BE2C (cell line): ENCODE measurements at regions not wholly inside any gene's neighbourhood (a gene's known extent, or its start where the extent isn't known, plus 50 kb on each side); places are given as distances from the start of the nearest gene placed in this dataset.

Experiments used
- DNase-seq: peaks from one replicate; pipeline ENCODE4 v3.0.0-alpha.2; 2020
- H3K27me3 ChIP-seq: fragments of 250-450 bp; sonication (Bioruptor Pico); 2 replicates; pipeline ENCODE4 v1.5.1; 2020; ENCODE audit warnings: mild to moderate bottlenecking
- H3K36me3 ChIP-seq: fragments of 250-450 bp; sonication (Bioruptor Pico); 2 replicates; pipeline ENCODE4 v1.5.1; 2020; ENCODE audit warnings: mild to moderate bottlenecking
- H3K4me1 ChIP-seq: fragments of 250-450 bp; sonication (Bioruptor Pico); 2 replicates; pipeline ENCODE4 v1.5.1; 2020
- H3K4me3 ChIP-seq: 2 replicates; pipeline ENCODE4 v1.5.1; 2011; ENCODE audit warnings: low read depth, low read length
- H3K9me3 ChIP-seq: fragments of 250-450 bp; sonication (Bioruptor Pico); 2 replicates; pipeline ENCODE4 v1.5.1; 2020
- TF ChIP-seq, protein P1 (sequence below): IDR thresholded peaks from 2 replicates; pipeline ENCODE4 v1.5.1; 2012; ENCODE audit warnings: mild to moderate bottlenecking, low read depth, low read length

DNA sequence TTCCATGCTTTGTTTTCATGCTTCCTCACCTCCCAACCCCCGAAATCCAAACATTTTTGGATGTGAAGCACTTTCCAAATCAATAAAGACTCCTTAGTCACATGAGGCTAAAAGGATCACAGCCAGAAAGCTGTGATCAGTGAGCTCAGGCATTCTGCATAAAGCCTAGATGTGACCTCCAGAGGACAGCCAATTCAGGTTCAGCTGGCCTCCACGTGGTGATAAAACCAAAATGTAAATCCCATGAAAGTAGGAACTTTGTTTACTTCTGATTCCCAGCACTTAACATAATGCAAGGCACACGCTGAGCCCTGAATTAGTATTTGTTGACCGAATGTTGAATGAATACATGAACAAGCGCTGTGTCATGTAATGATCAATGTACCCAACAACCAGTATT is 249.5 kb upstream of the EOMES start:
- no peak overlapping the region for H3K4me3 ChIP-seq
- DNase-seq: no peak
- H3K27me3 ChIP-seq: no peaks in the 10 kb centered on the region
- H3K4me1 ChIP-seq: no peaks in the 10 kb centered on the region
- H3K36me3 ChIP-seq: no peaks in the 10 kb centered on the region
- H3K9me3 ChIP-seq: no peaks in the 10 kb centered on the region
- TF ChIP-seq, protein P1, sequence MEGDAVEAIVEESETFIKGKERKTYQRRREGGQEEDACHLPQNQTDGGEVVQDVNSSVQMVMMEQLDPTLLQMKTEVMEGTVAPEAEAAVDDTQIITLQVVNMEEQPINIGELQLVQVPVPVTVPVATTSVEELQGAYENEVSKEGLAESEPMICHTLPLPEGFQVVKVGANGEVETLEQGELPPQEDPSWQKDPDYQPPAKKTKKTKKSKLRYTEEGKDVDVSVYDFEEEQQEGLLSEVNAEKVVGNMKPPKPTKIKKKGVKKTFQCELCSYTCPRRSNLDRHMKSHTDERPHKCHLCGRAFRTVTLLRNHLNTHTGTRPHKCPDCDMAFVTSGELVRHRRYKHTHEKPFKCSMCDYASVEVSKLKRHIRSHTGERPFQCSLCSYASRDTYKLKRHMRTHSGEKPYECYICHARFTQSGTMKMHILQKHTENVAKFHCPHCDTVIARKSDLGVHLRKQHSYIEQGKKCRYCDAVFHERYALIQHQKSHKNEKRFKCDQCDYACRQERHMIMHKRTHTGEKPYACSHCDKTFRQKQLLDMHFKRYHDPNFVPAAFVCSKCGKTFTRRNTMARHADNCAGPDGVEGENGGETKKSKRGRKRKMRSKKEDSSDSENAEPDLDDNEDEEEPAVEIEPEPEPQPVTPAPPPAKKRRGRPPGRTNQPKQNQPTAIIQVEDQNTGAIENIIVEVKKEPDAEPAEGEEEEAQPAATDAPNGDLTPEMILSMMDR: no peak

DNA sequence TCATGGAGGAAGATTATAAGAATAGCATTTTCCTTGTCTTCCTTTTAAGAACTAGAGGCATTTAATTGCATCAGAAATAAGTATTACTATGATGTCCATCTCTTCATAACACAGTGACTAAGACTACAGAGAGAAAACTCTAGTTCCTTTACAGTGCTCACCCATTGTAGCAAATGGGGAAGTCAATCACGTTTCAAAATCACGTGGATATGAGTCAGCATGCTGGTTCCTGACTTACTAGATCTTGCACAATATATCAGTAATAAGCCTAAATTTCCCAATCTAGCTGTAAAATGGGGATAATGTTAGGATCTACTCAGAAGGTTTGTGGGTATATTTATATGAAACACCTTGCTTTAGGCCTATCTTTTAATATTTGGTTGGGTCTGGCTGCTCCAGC is 254.8 kb upstream of the EOMES start:
- Histone ChIP-seq H3K36me3 (no peaks in the 10 kb centered on the region), H3K27me3 (no peaks in the 10 kb centered on the region), H3K9me3 (no peaks in the 10 kb centered on the region), H3K4me3 (no peak overlapping the region), H3K4me1 (no peaks in the 10 kb centered on the region)
- TF ChIP-seq, protein P1: no peak
- DNase-seq: no peak

DNA sequence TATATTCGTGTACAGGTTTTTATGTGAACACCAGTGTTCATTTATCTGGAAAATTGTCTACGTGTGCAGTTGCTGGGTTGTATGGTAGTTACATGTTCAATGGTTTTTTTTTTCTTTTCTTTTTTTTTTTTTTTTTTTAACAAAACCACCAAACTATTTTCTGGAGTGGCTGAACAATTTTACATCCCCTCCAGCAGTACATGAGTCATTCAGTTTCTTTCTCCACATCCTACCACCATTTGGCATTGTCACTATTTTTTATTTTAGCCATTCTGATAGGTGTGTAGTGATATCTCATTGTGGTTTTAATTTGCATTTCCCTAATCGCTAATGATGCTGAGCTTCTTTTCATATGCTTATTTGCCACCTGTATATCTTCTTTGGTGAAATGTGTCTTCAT is 256.3 kb upstream of the EOMES start:
- H3K27me3 ChIP-seq: no peaks in the 10 kb centered on the region
- H3K9me3 ChIP-seq: no peaks in the 10 kb centered on the region
- no peak for DNase-seq
- H3K4me1 ChIP-seq: no peaks in the 10 kb centered on the region
- no peak overlapping the region for H3K4me3 ChIP-seq
- TF ChIP-seq, protein P1: no peak
- no peaks in the 10 kb centered on the region for H3K36me3 ChIP-seq

DNA sequence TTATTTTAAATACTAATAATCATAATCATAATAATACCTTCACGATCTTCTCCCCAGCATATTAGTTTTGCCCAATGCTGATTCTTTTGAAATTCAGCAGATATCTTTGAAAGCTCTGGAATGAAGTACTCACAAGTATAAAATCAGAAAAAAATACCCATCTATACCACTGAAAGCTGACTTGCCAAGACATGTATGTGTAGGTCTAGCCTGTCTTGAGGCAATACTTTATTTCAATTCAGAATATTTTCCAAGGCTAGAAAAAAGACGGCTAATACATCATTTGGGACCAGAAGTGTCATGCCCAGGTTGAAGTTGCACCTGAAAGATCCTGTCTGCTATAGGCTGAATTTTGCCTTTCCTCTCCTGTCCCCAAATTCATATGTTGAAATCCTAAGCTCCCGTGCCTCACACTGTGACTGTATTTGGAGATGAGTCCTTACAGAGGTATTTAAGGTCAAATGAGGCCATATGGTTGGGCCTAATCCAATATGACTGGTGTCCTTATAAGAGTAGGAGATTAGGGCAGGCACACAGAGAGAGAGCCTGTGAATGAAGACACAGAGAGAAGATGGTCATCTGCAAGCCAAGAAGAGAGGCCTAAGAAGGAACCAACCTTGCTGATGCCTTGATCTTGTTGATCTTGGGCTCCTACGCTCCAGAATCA is 255.9 kb upstream of the CMC1 start:
- no peaks in the 10 kb centered on the region for H3K27me3 ChIP-seq
- TF ChIP-seq, protein P1: no peak
- H3K4me1 ChIP-seq: no peaks in the 10 kb centered on the region
- H3K4me3 ChIP-seq: no peak overlapping the region
- no peaks in the 10 kb centered on the region for H3K36me3 ChIP-seq
- no peak for DNase-seq
- H3K9me3 ChIP-seq: no peaks in the 10 kb centered on the region

DNA sequence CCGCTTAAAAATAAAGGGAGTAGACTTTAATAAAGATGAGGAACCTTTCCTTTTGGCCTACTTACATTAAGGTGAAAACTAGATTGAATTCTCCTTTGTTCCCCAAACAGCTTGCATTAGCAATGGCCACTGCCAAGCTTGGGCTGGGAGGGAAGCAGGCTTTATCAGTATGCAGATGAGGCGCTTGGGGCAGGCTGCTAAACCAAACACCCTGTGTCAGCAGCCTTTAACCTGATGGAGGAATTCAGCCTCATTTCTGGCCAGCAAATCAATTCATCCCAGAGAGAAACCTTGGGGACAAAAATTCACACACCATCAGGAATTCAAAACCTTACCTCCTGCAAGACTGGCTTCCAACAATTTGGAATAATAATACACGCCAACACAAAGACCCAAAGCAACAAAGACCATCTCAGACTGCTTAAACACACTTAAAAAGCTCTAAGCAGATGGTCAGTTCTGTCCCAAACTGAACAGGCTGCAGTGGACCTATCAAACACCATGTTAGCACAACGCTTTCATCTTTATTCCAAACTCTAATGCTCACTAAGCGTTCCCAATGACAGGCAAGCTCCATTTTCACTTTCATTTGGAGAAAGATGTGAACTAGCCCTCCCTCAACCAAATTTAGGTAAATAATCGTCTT is 255.1 kb upstream of the CMC1 start:
- TF ChIP-seq, protein P1: no peak
- no peak for DNase-seq
- H3K4me3 ChIP-seq: no peak overlapping the region
- no peaks in the 10 kb centered on the region for H3K27me3 ChIP-seq
- no peaks in the 10 kb centered on the region for H3K9me3 ChIP-seq
- H3K4me1 ChIP-seq: no peaks in the 10 kb centered on the region
- H3K36me3 ChIP-seq: no peaks in the 10 kb centered on the region

DNA sequence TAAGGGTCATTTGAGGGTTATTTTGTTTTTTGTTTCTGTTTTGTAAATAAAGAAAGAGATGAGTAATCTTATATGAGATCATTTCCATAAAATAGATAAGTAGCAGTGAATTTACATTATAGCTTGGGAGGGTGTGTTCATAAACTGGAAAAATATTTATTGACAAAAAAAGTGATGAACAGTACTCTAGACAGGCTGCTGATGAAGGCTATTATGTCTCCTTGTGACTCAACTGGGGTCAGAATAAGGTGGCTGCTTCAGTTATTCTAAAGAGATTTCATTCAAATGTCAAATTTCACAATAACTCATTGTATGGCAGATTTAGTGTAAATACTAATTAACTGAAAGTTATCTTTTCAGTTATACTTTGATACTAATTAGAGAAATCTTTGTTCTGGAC is 251.1 kb upstream of the CMC1 start:
- TF ChIP-seq, protein P1: no peak
- Histone ChIP-seq H3K36me3 (no peaks in the 10 kb centered on the region), H3K4me3 (no peak overlapping the region), H3K27me3 (no peaks in the 10 kb centered on the region), H3K4me1 (no peaks in the 10 kb centered on the region), H3K9me3 (no peaks in the 10 kb centered on the region)
- DNase-seq: no peak
